ENCODE measurements at regions not wholly inside any gene's neighbourhood (a gene's known extent, or its start where the extent isn't known, plus 50 kb on each side); places are given as distances from the start of the nearest gene placed in this dataset.

- DNase-seq (peak; percentile 10), ATAC-seq (ENCODE audit: low read depth) (no peak; the same call in 1 of the 2 replicates)
- intact Hi-C loops (cut with micrococcal nuclease) (no loop called here), in situ Hi-C loops (cut with MboI; ENCODE audit: low sequenced_read_pairs) (no loop called here), dilution Hi-C loops (cut with HindIII; ENCODE audit: low sequenced_read_pairs, unreplicated experiment) (no loop called here)
- H3K23ac ChIP-seq (ENCODE audit: low read depth, low read length), result no peak overlapping the region
- no peak overlapping the region for H2BK20ac ChIP-seq (ENCODE audit: low read depth, low read length)
- TF ChIP-seq MXI1 (IDR thresholded peaks at IDR 0.05; ENCODE audit: borderline replicate concordance, low read depth, low read length) (no peak), BHLHE40 (IDR thresholded peaks at IDR 0.05; ENCODE audit: low read depth, low read length) (no peak), USF2 (IDR thresholded peaks at IDR 0.05; ENCODE audit: low read depth, low read length) (no peak), CEBPB (IDR thresholded peaks at IDR 0.05; ENCODE audit: low read depth, low read length) (no peak), MAZ (IDR thresholded peaks at IDR 0.05; ENCODE audit: borderline replicate concordance, low read depth, low read length) (no peak), CHD1 (IDR thresholded peaks at IDR 0.05; ENCODE audit: low read depth, low read length) (no peak), ELK1 (IDR thresholded peaks at IDR 0.05; ENCODE audit: borderline replicate concordance, low read depth, low read length) (no peak), CTCF (conservative IDR thresholded peaks at IDR 0.05; ENCODE audit: low read depth, low read length) (no peak), RFX5 (IDR thresholded peaks at IDR 0.05; ENCODE audit: low read depth, low read length) (no peak), POLR2A (IDR thresholded peaks at IDR 0.05; ENCODE audit: low read depth, low read length) (no peak), RCOR1 (IDR thresholded peaks at IDR 0.05; ENCODE audit: insufficient replicate concordance, low read length) (no peak), SMC3 (IDR thresholded peaks at IDR 0.05; ENCODE audit: low read depth, low read length) (no peak)
- no peak overlapping the region for H2BK120ac ChIP-seq (ENCODE audit: low read depth, low read length)
- H3K56ac ChIP-seq (ENCODE audit: extremely low read depth, insufficient read depth, low read length), result no peak overlapping the region
- no peak overlapping the region for H3K4ac ChIP-seq (ENCODE audit: low read depth, low read length)
- no peak overlapping the region for H3K4me3 ChIP-seq (ENCODE audit: insufficient read depth, low read depth, low read length)
- no peak overlapping the region for H3K9ac ChIP-seq (ENCODE audit: low read depth, low read length)
- H3K27me3 ChIP-seq (ENCODE audit: control insufficient read depth, insufficient read depth, low read length), result no peaks in the 10 kb centered on the region; the same call in 1 of the 2 replicates
- BruUV-seq (replicated peaks), result no TSS peak
- WGBS, 2 experiments (ENCODE audit: extremely low coverage in 2 of 2, insufficient read length in 1 of 2), result no CpG with 5 or more reads among the region's 7 CpGs
- H3K27ac ChIP-seq (ENCODE audit: insufficient read depth, low read length), result no peak overlapping the region
- no peak overlapping the region for H4K91ac ChIP-seq (ENCODE audit: insufficient read depth, low read depth, low read length)
- H3K79me1 ChIP-seq (ENCODE audit: low read depth in 1 of 2, low read length in 2 of 2), result no peaks in the 10 kb centered on the region
- no peak overlapping the region for H2BK5ac ChIP-seq (ENCODE audit: low read depth, low read length, poor library complexity, severe bottlenecking)
- POLR2A ChIA-PET (ENCODE audit: unreplicated experiment), result interaction anchor here (0.6 kb wide), 1 partner anchor 864 kb away, joined by 4 read pairs; no protein-coding TSS in a partner anchor
- H3K4me2 ChIP-seq (ENCODE audit: low read depth, low read length), result peak overlapping the region; percentile 74; the same call in 1 of the 2 replicates
- H3K9me3 ChIP-seq (ENCODE audit: control insufficient read depth, insufficient read depth, low read length), result no peaks in the 10 kb centered on the region
- no peak overlapping the region for H2AK5ac ChIP-seq (ENCODE audit: low read depth, low read length)
- H2AK9ac ChIP-seq (replicated peaks; ENCODE audit: low read depth, low read length, poor library complexity), result no peak overlapping the region
- no peaks in the 10 kb centered on the region for H3K36me3 ChIP-seq (ENCODE audit: control insufficient read depth, insufficient read depth, low read length)
- H3K4me1 ChIP-seq (ENCODE audit: control insufficient read depth, insufficient read depth, low read length), result no peaks in the 10 kb centered on the region
- 0 out of 4 replicates have a peak overlapping the region, but pooled peaks have one; percentile 48 to 52 for H4K8ac ChIP-seq (ENCODE audit: low read depth in 2 of 2, low read length in 2 of 2)
- no peak overlapping the region for H2BK15ac ChIP-seq (ENCODE audit: low read depth, low read length)
- no peaks in the 10 kb centered on the region for H4K20me1 ChIP-seq (ENCODE audit: insufficient read depth, low read length)
- no peaks in the 10 kb centered on the region for H3K9me1 ChIP-seq (ENCODE audit: insufficient read depth, low read length)
- H3K14ac ChIP-seq (replicated peaks; ENCODE audit: low read depth, low read length), result no peak overlapping the region
- H2AFZ ChIP-seq (replicated peaks; ENCODE audit: low read length, poor library complexity), result no peak overlapping the region
- H4K5ac ChIP-seq (ENCODE audit: low read depth, low read length), result no peak overlapping the region
- CTCF ChIA-PET, result no interaction called here
- peak overlapping the region; percentile 44; the same call in 1 of the 2 replicates for H3K18ac ChIP-seq (ENCODE audit: low read depth, low read length)
These were observed 171.7 kb downstream of the PAPSS1 start for GRCh38 chr4:107548211-107548905.
